ENCODE measurements at regions not wholly inside any gene's neighbourhood (a gene's known extent, or its start where the extent isn't known, plus 50 kb on each side); places are given as distances from the start of the nearest gene placed in this dataset.

- in situ Hi-C loops (cut with MboI; ENCODE audit: low pct_unique_long_range_greater_than_20kb, low sequenced_read_pairs, unreplicated experiment), result no loop called here
- DNase-seq (ENCODE audit: low spot score), result no peak
Measured at GRCh38 chr2:4556135-4556896, 852.9 kb downstream of the DCDC2C start.

GRCh38 chr2:4561196-4561595, 857.8 kb downstream of the DCDC2C start:
- DNase-seq (ENCODE audit: low spot score), result no peak
- in situ Hi-C loops (cut with MboI; ENCODE audit: low pct_unique_long_range_greater_than_20kb, low sequenced_read_pairs, unreplicated experiment), result no loop called here
- no peak for TF ChIP-seq CTCF (IDR thresholded peaks at IDR 0.05; ENCODE audit: extremely low read depth, insufficient read depth, missing control alignments)

More at GRCh38 chr2:4556135-4556896, 852.9 kb downstream of the DCDC2C start:
- TF ChIP-seq CTCF (IDR thresholded peaks at IDR 0.05; ENCODE audit: extremely low read depth, insufficient read depth, missing control alignments), result no peak

DNA sequence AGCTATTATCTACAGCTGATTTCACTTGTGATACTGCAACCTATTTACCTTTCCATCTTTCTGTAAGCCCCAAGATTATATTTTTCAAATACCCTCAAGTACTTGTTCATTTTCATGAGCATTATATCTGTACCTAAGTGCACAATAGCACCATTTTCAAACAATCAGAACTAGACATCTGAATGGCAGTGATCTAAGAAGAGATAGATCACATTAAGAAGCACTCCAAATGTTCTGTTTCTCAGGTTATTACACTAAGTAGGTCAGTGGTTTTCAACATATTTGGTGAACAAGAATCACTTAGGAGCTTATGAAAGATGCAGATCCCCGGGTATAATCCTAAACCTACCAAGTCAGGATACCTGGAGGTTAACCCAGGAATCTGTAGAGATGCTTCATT, 872.7 kb downstream of the DCDC2C start:
- DNase-seq (ENCODE audit: low spot score), result no peak
- no peak for TF ChIP-seq CTCF (IDR thresholded peaks at IDR 0.05; ENCODE audit: extremely low read depth, insufficient read depth, missing control alignments)
- in situ Hi-C loops (cut with MboI; ENCODE audit: low pct_unique_long_range_greater_than_20kb, low sequenced_read_pairs, unreplicated experiment), result no loop called here

- DNase-seq (ENCODE audit: low spot score), result no peak
- no peak for TF ChIP-seq CTCF (IDR thresholded peaks at IDR 0.05; ENCODE audit: extremely low read depth, insufficient read depth, missing control alignments)
- in situ Hi-C loops (cut with MboI; ENCODE audit: low pct_unique_long_range_greater_than_20kb, low sequenced_read_pairs, unreplicated experiment), result no loop called here
Measured at GRCh38 chr2:4579977-4580376, 876.6 kb downstream of the DCDC2C start.

GRCh38 chr2:4585057-4585635, 881.8 kb downstream of the DCDC2C start:
- no peak for TF ChIP-seq CTCF (IDR thresholded peaks at IDR 0.05; ENCODE audit: extremely low read depth, insufficient read depth, missing control alignments)
- in situ Hi-C loops (cut with MboI; ENCODE audit: low pct_unique_long_range_greater_than_20kb, low sequenced_read_pairs, unreplicated experiment), result no loop called here
- no peak for DNase-seq (ENCODE audit: low spot score)

DNA sequence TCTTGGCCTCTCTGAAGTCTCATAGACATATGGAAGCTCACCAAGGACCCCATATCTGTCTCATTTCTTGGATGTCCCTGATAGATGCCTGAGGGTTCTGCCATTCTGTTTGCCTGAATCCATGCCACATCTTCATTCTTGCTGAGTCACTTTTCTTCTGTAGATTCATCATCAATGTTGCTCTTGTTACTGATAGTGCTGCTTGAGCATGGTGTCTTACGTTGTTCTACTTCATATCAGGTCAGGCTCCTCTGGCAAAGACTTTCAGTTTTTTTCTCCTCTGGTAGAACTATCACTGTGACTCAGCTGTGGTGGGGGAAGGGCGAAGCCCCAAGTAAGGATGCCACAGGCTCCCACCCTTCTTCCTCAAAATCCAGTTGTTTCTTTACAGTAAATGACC, 885.2 kb downstream of the DCDC2C start:
- in situ Hi-C loops (cut with MboI; ENCODE audit: low pct_unique_long_range_greater_than_20kb, low sequenced_read_pairs, unreplicated experiment), result no loop called here
- no peak for DNase-seq (ENCODE audit: low spot score)
- no peak for TF ChIP-seq CTCF (IDR thresholded peaks at IDR 0.05; ENCODE audit: extremely low read depth, insufficient read depth, missing control alignments)
